ENCODE measurements at regions not wholly inside any gene's neighbourhood (a gene's known extent, or its start where the extent isn't known, plus 50 kb on each side); places are given as distances from the start of the nearest gene placed in this dataset.
A peak's percentile ranks its signal among the peaks of the same experiment; 100 is the strongest.

GRCh38 chr20:20843982-20844381 is 131.5 kb upstream of the RALGAPA2 start:
- H2AK5ac ChIP-seq (ENCODE audit: low read depth, low read length) = no peak overlapping the region
- H2AFZ ChIP-seq (ENCODE audit: low read length) = no peak overlapping the region
- DNase-seq (ENCODE audit: low spot score) = no peak
- H3K4me2 ChIP-seq (ENCODE audit: insufficient read depth, low read length, poor library complexity, severe bottlenecking) = no peak overlapping the region
- no peak overlapping the region for H2BK5ac ChIP-seq (ENCODE audit: low read length)
- no peak overlapping the region for H3K27ac ChIP-seq (replicated peaks; ENCODE audit: low read length)
- no peak overlapping the region for H2BK15ac ChIP-seq (ENCODE audit: low read length)
- H4K91ac ChIP-seq (ENCODE audit: low read depth, low read length, poor library complexity) = no peak overlapping the region
- no peak overlapping the region for H4K8ac ChIP-seq (ENCODE audit: low read depth, low read length)
- no peaks in the 10 kb centered on the region for H3K79me1 ChIP-seq (ENCODE audit: low read depth, low read length)
- no peak overlapping the region for H3K14ac ChIP-seq (ENCODE audit: low read length)
- H3K23ac ChIP-seq (ENCODE audit: low read depth, low read length, poor library complexity) = no peak overlapping the region
- H3K9me3 ChIP-seq (replicated peaks in 1 of 2; ENCODE audit: control insufficient read depth in 2 of 2, insufficient read depth in 1 of 2, low read depth in 1 of 2, low read length in 2 of 2) = no peaks in the 10 kb centered on the region
- no peaks in the 10 kb centered on the region for H3K36me3 ChIP-seq (replicated peaks in 1 of 2; ENCODE audit: control insufficient read depth in 2 of 2, insufficient read depth in 2 of 2, low read length in 2 of 2)
- H3K4me3 ChIP-seq (ENCODE audit: low read length in 2 of 2) = no peak overlapping the region
- no peak overlapping the region for H2BK12ac ChIP-seq (ENCODE audit: low read length)
- peaks cover 0 to 2% of the 10 kb centered on the region in 2 donors for H3K4me1 ChIP-seq (ENCODE audit: control insufficient read depth in 2 of 2, insufficient read depth in 1 of 2, low read depth in 1 of 2, low read length in 2 of 2)
- no peak overlapping the region for H2BK120ac ChIP-seq (ENCODE audit: low read depth, low read length)
- WGBS, 2 donors (ENCODE audit: extremely low coverage in 2 of 2, insufficient read length in 2 of 2, insufficient replicate concordance in 1 of 2) = no CpG with 5 or more reads among the region's 6 CpGs
- H3K18ac ChIP-seq (ENCODE audit: low read length) = no peak overlapping the region
- no peak overlapping the region for H3K4ac ChIP-seq (ENCODE audit: low read length)
- H3K27me3 ChIP-seq (ENCODE audit: control insufficient read depth in 3 of 3, insufficient read depth in 3 of 3, low read depth in 1 of 3, low read length in 3 of 3) = peaks cover 0 to 19% (median 0%) of the 10 kb centered on the region in 3 experiments
- no peak overlapping the region for H3K9ac ChIP-seq (ENCODE audit: low read depth, low read length, poor library complexity)

- Histone ChIP-seq H3K4ac (ENCODE audit: low read length) (no peak overlapping the region), H3K4me3 (ENCODE audit: low read length in 2 of 2) (no peak overlapping the region), H3K4me2 (ENCODE audit: insufficient read depth, low read length, poor library complexity, severe bottlenecking) (no peak overlapping the region)
These were observed 127.3 kb upstream of the RALGAPA2 start for GRCh38 chr20:20839771-20840170.

GRCh38 chr20:20837574-20838021 is 125.2 kb upstream of the RALGAPA2 start:
- no peak overlapping the region for H2BK5ac ChIP-seq (ENCODE audit: low read length)
- H3K79me1 ChIP-seq (ENCODE audit: low read depth, low read length) = peaks cover 3% of the 10 kb centered on the region
- H3K9ac ChIP-seq (ENCODE audit: low read depth, low read length, poor library complexity) = no peak overlapping the region
- no peak overlapping the region for H3K23ac ChIP-seq (ENCODE audit: low read depth, low read length, poor library complexity)
- no peak overlapping the region for H3K4ac ChIP-seq (ENCODE audit: low read length)
- H2BK12ac ChIP-seq (ENCODE audit: low read length) = no peak overlapping the region
- H2AFZ ChIP-seq (ENCODE audit: low read length) = peak overlapping the region; percentile 74
- H3K14ac ChIP-seq (ENCODE audit: low read length) = no peak overlapping the region
- no peak overlapping the region for H2BK120ac ChIP-seq (ENCODE audit: low read depth, low read length)
- H4K8ac ChIP-seq (ENCODE audit: low read depth, low read length) = no peak overlapping the region
- no peak overlapping the region for H3K4me2 ChIP-seq (ENCODE audit: insufficient read depth, low read length, poor library complexity, severe bottlenecking)
- no peak overlapping the region for H2AK5ac ChIP-seq (ENCODE audit: low read depth, low read length)
- H3K27me3 ChIP-seq (ENCODE audit: control insufficient read depth in 3 of 3, insufficient read depth in 3 of 3, low read depth in 1 of 3, low read length in 3 of 3) = peaks cover 0 to 28% (median 6%) of the 10 kb centered on the region in 3 experiments
- WGBS, 2 donors (ENCODE audit: extremely low coverage in 2 of 2, insufficient read length in 2 of 2, insufficient replicate concordance in 1 of 2) = no CpG with 5 or more reads among the region's 19 CpGs
- no peak overlapping the region for H2BK15ac ChIP-seq (ENCODE audit: low read length)
- no peak overlapping the region for H3K18ac ChIP-seq (ENCODE audit: low read length)
- no peaks in the 10 kb centered on the region for H3K36me3 ChIP-seq (replicated peaks in 1 of 2; ENCODE audit: control insufficient read depth in 2 of 2, insufficient read depth in 2 of 2, low read length in 2 of 2)
- no peak overlapping the region for H3K27ac ChIP-seq (replicated peaks; ENCODE audit: low read length)
- no peaks in the 10 kb centered on the region for H3K4me1 ChIP-seq (ENCODE audit: control insufficient read depth in 2 of 2, insufficient read depth in 1 of 2, low read depth in 1 of 2, low read length in 2 of 2)
- no peaks in the 10 kb centered on the region for H3K9me3 ChIP-seq (replicated peaks in 1 of 2; ENCODE audit: control insufficient read depth in 2 of 2, insufficient read depth in 1 of 2, low read depth in 1 of 2, low read length in 2 of 2)
- DNase-seq (ENCODE audit: low spot score) = peak; percentile 49
- H4K91ac ChIP-seq (ENCODE audit: low read depth, low read length, poor library complexity) = no peak overlapping the region
- no peak overlapping the region for H3K4me3 ChIP-seq (ENCODE audit: low read length in 2 of 2)

More at GRCh38 chr20:20839771-20840170, 127.3 kb upstream of the RALGAPA2 start:
- H2BK15ac ChIP-seq (ENCODE audit: low read length) = no peak overlapping the region
- no peak overlapping the region for H2AFZ ChIP-seq (ENCODE audit: low read length)
- H3K23ac ChIP-seq (ENCODE audit: low read depth, low read length, poor library complexity) = no peak overlapping the region
- no peak overlapping the region for H2BK5ac ChIP-seq (ENCODE audit: low read length)
- no peak overlapping the region for H2BK120ac ChIP-seq (ENCODE audit: low read depth, low read length)
- no peak overlapping the region for H3K9ac ChIP-seq (ENCODE audit: low read depth, low read length, poor library complexity)
- peaks cover 3% of the 10 kb centered on the region for H3K79me1 ChIP-seq (ENCODE audit: low read depth, low read length)
- no peaks in the 10 kb centered on the region for H3K36me3 ChIP-seq (replicated peaks in 1 of 2; ENCODE audit: control insufficient read depth in 2 of 2, insufficient read depth in 2 of 2, low read length in 2 of 2)
- H3K27ac ChIP-seq (replicated peaks; ENCODE audit: low read length) = no peak overlapping the region
- H4K91ac ChIP-seq (ENCODE audit: low read depth, low read length, poor library complexity) = no peak overlapping the region
- no peak for DNase-seq (ENCODE audit: low spot score)
- H4K8ac ChIP-seq (ENCODE audit: low read depth, low read length) = no peak overlapping the region
- no peak overlapping the region for H2BK12ac ChIP-seq (ENCODE audit: low read length)
- no peak overlapping the region for H3K14ac ChIP-seq (ENCODE audit: low read length)
- H3K18ac ChIP-seq (ENCODE audit: low read length) = no peak overlapping the region
- H2AK5ac ChIP-seq (ENCODE audit: low read depth, low read length) = no peak overlapping the region
- peaks cover 0 to 24% (median 6%) of the 10 kb centered on the region in 3 experiments for H3K27me3 ChIP-seq (ENCODE audit: control insufficient read depth in 3 of 3, insufficient read depth in 3 of 3, low read depth in 1 of 3, low read length in 3 of 3)
- H3K4me1 ChIP-seq (ENCODE audit: control insufficient read depth in 2 of 2, insufficient read depth in 1 of 2, low read depth in 1 of 2, low read length in 2 of 2) = no peaks in the 10 kb centered on the region
- H3K9me3 ChIP-seq (replicated peaks in 1 of 2; ENCODE audit: control insufficient read depth in 2 of 2, insufficient read depth in 1 of 2, low read depth in 1 of 2, low read length in 2 of 2) = no peaks in the 10 kb centered on the region

- WGBS, 2 donors (ENCODE audit: extremely low coverage in 2 of 2, insufficient read length in 2 of 2, insufficient replicate concordance in 1 of 2) = no CpG with 5 or more reads among the region's 6 CpGs
- no peak overlapping the region for H2BK15ac ChIP-seq (ENCODE audit: low read length)
- peaks cover 0 to 28% (median 6%) of the 10 kb centered on the region in 3 experiments for H3K27me3 ChIP-seq (ENCODE audit: control insufficient read depth in 3 of 3, insufficient read depth in 3 of 3, low read depth in 1 of 3, low read length in 3 of 3)
- H3K27ac ChIP-seq (replicated peaks; ENCODE audit: low read length) = no peak overlapping the region
- H2BK120ac ChIP-seq (ENCODE audit: low read depth, low read length) = no peak overlapping the region
- H4K91ac ChIP-seq (ENCODE audit: low read depth, low read length, poor library complexity) = no peak overlapping the region
- no peak overlapping the region for H3K4me2 ChIP-seq (ENCODE audit: insufficient read depth, low read length, poor library complexity, severe bottlenecking)
- H3K4me1 ChIP-seq (ENCODE audit: control insufficient read depth in 2 of 2, insufficient read depth in 1 of 2, low read depth in 1 of 2, low read length in 2 of 2) = no peaks in the 10 kb centered on the region
- no peak overlapping the region for H3K23ac ChIP-seq (ENCODE audit: low read depth, low read length, poor library complexity)
- H3K4ac ChIP-seq (ENCODE audit: low read length) = no peak overlapping the region
- no peak overlapping the region for H4K8ac ChIP-seq (ENCODE audit: low read depth, low read length)
- H3K4me3 ChIP-seq (ENCODE audit: low read length in 2 of 2) = no peak overlapping the region
- no peak overlapping the region for H2BK5ac ChIP-seq (ENCODE audit: low read length)
- peaks cover 3% of the 10 kb centered on the region for H3K79me1 ChIP-seq (ENCODE audit: low read depth, low read length)
- no peak overlapping the region for H3K14ac ChIP-seq (ENCODE audit: low read length)
- no peaks in the 10 kb centered on the region for H3K36me3 ChIP-seq (replicated peaks in 1 of 2; ENCODE audit: control insufficient read depth in 2 of 2, insufficient read depth in 2 of 2, low read length in 2 of 2)
- H2BK12ac ChIP-seq (ENCODE audit: low read length) = no peak overlapping the region
- H3K9me3 ChIP-seq (replicated peaks in 1 of 2; ENCODE audit: control insufficient read depth in 2 of 2, insufficient read depth in 1 of 2, low read depth in 1 of 2, low read length in 2 of 2) = no peaks in the 10 kb centered on the region
- H2AFZ ChIP-seq (ENCODE audit: low read length) = no peak overlapping the region
- no peak overlapping the region for H2AK5ac ChIP-seq (ENCODE audit: low read depth, low read length)
- no peak overlapping the region for H3K18ac ChIP-seq (ENCODE audit: low read length)
- no peak overlapping the region for H3K9ac ChIP-seq (ENCODE audit: low read depth, low read length, poor library complexity)
- DNase-seq (ENCODE audit: low spot score) = no peak
These were observed 124.4 kb upstream of the RALGAPA2 start for GRCh38 chr20:20836836-20837235.
